ENCODE measurements at regions not wholly inside any gene's neighbourhood (a gene's known extent, or its start where the extent isn't known, plus 50 kb on each side); places are given as distances from the start of the nearest gene placed in this dataset.
A peak's percentile ranks its signal among the peaks of the same experiment; 100 is the strongest.

DNA sequence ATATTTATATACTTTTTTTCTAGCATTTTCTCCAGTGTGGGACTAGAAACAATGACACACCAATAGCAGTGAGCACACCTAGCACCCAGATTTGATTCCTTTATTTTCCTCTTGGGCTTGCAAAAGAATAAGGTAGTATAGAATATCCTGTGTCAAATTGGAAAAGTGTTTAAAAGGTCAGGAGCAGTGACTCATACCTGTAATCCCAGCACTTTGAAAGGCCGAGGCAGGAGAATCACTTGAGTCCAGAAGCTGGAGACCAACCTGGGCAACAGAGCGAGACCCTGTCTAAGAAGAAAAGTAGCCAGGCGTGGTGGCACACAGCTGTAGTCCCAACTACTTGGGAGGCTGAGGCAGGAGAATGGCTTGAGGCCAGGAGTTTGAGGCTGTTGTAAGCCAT is 53.8 kb upstream of the SGPP1 start:
- DNase-seq (ENCODE audit: low spot score): no peak

DNA sequence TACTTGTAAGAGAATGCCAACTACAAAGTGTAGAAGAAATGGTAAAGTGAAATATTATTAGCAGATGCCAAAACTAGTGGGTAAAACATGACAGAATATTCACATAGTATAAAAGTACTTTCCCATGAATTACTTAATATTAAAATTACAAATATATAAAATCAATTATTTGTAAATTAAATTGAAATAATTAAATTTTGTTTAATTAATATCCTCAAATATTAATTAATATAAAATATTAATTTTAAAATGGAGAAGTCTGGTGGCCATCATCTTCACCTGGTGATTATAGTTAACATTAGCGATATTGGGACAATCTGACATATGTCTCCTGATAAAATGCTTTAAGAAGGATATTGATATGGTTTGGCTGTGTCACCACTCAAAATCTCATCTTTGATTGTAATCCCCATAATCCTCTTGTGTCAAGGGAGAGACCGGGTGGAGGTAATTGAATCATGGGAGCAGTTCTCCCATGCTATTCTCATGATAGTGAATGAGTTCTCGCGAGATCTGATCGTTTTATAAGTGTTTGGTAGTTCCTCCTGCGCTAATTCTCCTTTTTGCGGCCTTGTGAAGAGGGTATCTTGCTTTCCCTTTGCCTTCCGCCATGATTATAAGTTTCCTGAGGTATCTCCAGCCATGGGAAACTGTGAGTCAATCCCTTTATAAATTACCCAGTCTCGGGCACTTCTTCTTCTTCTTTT is 55.0 kb upstream of the SGPP1 start:
- Histone ChIP-seq H3K4me3 (ENCODE audit: low read depth, low read length, poor library complexity, severe bottlenecking) (no peak overlapping the region), H3K27me3 (replicated peaks; ENCODE audit: insufficient read depth, low read depth, low read length, poor library complexity) (no peaks in the 10 kb centered on the region), H3K4me1 (ENCODE audit: insufficient read depth, low read length, poor library complexity, severe bottlenecking) (peaks cover under 1% of the 10 kb centered on the region), H3K27ac (ENCODE audit: low read depth, low read length, poor library complexity, severe bottlenecking) (no peak overlapping the region), H3K36me3 (ENCODE audit: insufficient read depth, low read length, poor library complexity, severe bottlenecking) (no peaks in the 10 kb centered on the region), H3K9me3 (ENCODE audit: low read depth, low read length, poor library complexity, severe bottlenecking) (no peaks in the 10 kb centered on the region)
- no TSS peak for BruUV-seq (replicated peaks)
- TF ChIP-seq, protein P1, sequence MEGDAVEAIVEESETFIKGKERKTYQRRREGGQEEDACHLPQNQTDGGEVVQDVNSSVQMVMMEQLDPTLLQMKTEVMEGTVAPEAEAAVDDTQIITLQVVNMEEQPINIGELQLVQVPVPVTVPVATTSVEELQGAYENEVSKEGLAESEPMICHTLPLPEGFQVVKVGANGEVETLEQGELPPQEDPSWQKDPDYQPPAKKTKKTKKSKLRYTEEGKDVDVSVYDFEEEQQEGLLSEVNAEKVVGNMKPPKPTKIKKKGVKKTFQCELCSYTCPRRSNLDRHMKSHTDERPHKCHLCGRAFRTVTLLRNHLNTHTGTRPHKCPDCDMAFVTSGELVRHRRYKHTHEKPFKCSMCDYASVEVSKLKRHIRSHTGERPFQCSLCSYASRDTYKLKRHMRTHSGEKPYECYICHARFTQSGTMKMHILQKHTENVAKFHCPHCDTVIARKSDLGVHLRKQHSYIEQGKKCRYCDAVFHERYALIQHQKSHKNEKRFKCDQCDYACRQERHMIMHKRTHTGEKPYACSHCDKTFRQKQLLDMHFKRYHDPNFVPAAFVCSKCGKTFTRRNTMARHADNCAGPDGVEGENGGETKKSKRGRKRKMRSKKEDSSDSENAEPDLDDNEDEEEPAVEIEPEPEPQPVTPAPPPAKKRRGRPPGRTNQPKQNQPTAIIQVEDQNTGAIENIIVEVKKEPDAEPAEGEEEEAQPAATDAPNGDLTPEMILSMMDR (conservative IDR thresholded peaks at IDR 0.05; ENCODE audit: low read depth, low read length): no peak
- no peak for TF ChIP-seq EZH2 (IDR thresholded peaks at IDR 0.05; ENCODE audit: borderline replicate concordance, low read depth, low read length, poor library complexity, severe bottlenecking)
- ChIA-PET POLR2A (ENCODE audit: low non-redundant PET) (no interaction called here), CTCF (no interaction called here)
- no peak for DNase-seq (ENCODE audit: low spot score)
- intact Hi-C loops (cut with micrococcal nuclease; ENCODE audit: unreplicated experiment): no loop called here

More for the DNA sequence above, 53.8 kb upstream of the SGPP1 start:
- POLR2A ChIA-PET (ENCODE audit: low non-redundant PET): no interaction called here
- intact Hi-C loops (cut with micrococcal nuclease; ENCODE audit: unreplicated experiment): no loop called here
- H3K4me3 ChIP-seq (ENCODE audit: low read depth, low read length, poor library complexity, severe bottlenecking): no peak overlapping the region
- CTCF ChIA-PET: no interaction called here
- H3K27me3 ChIP-seq (replicated peaks; ENCODE audit: insufficient read depth, low read depth, low read length, poor library complexity): no peaks in the 10 kb centered on the region
- no peaks in the 10 kb centered on the region for H3K36me3 ChIP-seq (ENCODE audit: insufficient read depth, low read length, poor library complexity, severe bottlenecking)
- no peaks in the 10 kb centered on the region for H3K4me1 ChIP-seq (ENCODE audit: insufficient read depth, low read length, poor library complexity, severe bottlenecking)
- H3K27ac ChIP-seq (ENCODE audit: low read depth, low read length, poor library complexity, severe bottlenecking): no peak overlapping the region
- TF ChIP-seq, protein P1 (conservative IDR thresholded peaks at IDR 0.05; ENCODE audit: low read depth, low read length): no peak
- no peak for TF ChIP-seq EZH2 (IDR thresholded peaks at IDR 0.05; ENCODE audit: borderline replicate concordance, low read depth, low read length, poor library complexity, severe bottlenecking)
- H3K9me3 ChIP-seq (ENCODE audit: low read depth, low read length, poor library complexity, severe bottlenecking): no peaks in the 10 kb centered on the region
- BruUV-seq (replicated peaks): no TSS peak

DNA sequence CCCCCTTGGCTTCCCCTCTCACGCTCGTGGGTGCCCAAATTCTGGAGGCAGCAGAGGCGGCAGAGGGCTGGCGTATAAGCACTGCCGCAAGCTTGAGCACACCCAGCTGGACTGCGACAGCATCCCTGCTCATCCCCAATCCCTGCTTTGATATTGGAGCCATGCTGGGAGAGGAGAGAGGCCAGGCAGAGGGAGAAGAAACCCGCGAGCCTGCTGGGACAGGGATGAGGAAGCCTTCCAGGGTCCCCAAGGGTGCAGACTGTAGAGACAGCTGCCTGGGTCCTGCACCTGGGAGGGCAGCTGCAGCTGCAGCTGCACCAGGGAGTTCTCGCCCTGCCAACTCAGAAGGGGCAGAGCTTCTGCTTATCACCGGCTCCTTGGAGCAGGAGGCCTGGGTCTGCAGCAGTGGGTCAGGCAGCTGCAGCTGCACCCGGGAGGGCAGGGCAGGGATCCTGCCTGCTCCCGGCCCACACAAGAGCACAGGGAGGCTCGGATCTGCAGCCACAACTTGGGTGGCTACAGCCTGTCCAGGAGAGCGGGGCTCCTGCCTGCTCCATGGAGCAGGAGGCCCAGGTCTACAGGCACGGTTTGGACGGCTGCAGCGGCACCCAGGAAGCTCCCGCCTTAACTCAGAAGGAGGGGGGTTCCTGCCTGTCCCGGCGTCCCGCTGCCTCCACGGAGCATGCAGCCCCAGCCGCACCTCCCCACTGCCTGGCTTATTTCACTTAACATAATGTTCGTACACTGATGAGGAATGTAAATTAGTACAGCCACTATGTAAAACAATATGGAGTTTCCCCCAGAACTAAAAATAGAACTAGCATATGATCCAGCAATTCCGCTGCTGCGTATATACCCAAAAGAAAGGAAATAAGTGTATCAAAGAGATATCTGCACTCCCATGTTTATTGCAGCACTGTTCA is 60.4 kb upstream of the SGPP1 start:
- H3K4me1 ChIP-seq (ENCODE audit: insufficient read depth, low read length, poor library complexity, severe bottlenecking): peaks cover 11% of the 10 kb centered on the region
- H3K36me3 ChIP-seq (ENCODE audit: insufficient read depth, low read length, poor library complexity, severe bottlenecking): no peaks in the 10 kb centered on the region
- ChIA-PET POLR2A (ENCODE audit: low non-redundant PET) (no interaction called here), CTCF (interaction anchor here (0.7 kb wide), 1 partner anchor 150 kb away, joined by 3 read pairs; no protein-coding TSS in a partner anchor)
- no peaks in the 10 kb centered on the region for H3K27me3 ChIP-seq (replicated peaks; ENCODE audit: insufficient read depth, low read depth, low read length, poor library complexity)
- TF ChIP-seq, protein P1 (conservative IDR thresholded peaks at IDR 0.05; ENCODE audit: low read depth, low read length): no peak
- no peak for TF ChIP-seq EZH2 (IDR thresholded peaks at IDR 0.05; ENCODE audit: borderline replicate concordance, low read depth, low read length, poor library complexity, severe bottlenecking)
- DNase-seq (ENCODE audit: low spot score): peak; percentile 10
- no peak overlapping the region for H3K27ac ChIP-seq (ENCODE audit: low read depth, low read length, poor library complexity, severe bottlenecking)
- peak overlapping the region; percentile 22 for H3K4me3 ChIP-seq (ENCODE audit: low read depth, low read length, poor library complexity, severe bottlenecking)
- BruUV-seq (replicated peaks): no TSS peak
- intact Hi-C loops (cut with micrococcal nuclease; ENCODE audit: unreplicated experiment): no loop called here
- no peaks in the 10 kb centered on the region for H3K9me3 ChIP-seq (ENCODE audit: low read depth, low read length, poor library complexity, severe bottlenecking)

Measured in A673 (cell line).